ENCODE measurements at regions not wholly inside any gene's neighbourhood (a gene's known extent, or its start where the extent isn't known, plus 50 kb on each side); places are given as distances from the start of the nearest gene placed in this dataset.
A peak's percentile ranks its signal among the peaks of the same experiment; 100 is the strongest.

- Mint-ChIP-seq H3K27me3 (ENCODE audit: unreplicated experiment) (peaks cover 3% of the 10 kb centered on the region), H3K4me1 (ENCODE audit: low read depth, unreplicated experiment) (peaks cover 6% of the 10 kb centered on the region), H3K36me3 (ENCODE audit: unreplicated experiment) (no peaks in the 10 kb centered on the region), H3K4me3 (ENCODE audit: unreplicated experiment) (no peak overlapping the region), H3K9me3 (ENCODE audit: unreplicated experiment) (no peaks in the 10 kb centered on the region), H3K27ac (ENCODE audit: unreplicated experiment) (no peak overlapping the region)
- TF ChIP-seq CTCF (IDR thresholded peaks at IDR 0.05; ENCODE audit: partially characterized antibody, unreplicated experiment): no peak
- no peak for DNase-seq
Measured at GRCh38 chr1:55446351-55446750, 231.2 kb upstream of the USP24 start.

- Mint-ChIP-seq H3K27me3 (ENCODE audit: unreplicated experiment) (peaks cover 3% of the 10 kb centered on the region), H3K9me3 (ENCODE audit: unreplicated experiment) (no peaks in the 10 kb centered on the region), H3K36me3 (ENCODE audit: unreplicated experiment) (no peaks in the 10 kb centered on the region), H3K4me1 (ENCODE audit: low read depth, unreplicated experiment) (peaks cover 6% of the 10 kb centered on the region), H3K27ac (ENCODE audit: unreplicated experiment) (no peak overlapping the region), H3K4me3 (ENCODE audit: unreplicated experiment) (no peak overlapping the region)
- no peak for DNase-seq
- no peak for TF ChIP-seq CTCF (IDR thresholded peaks at IDR 0.05; ENCODE audit: partially characterized antibody, unreplicated experiment)
Measured at GRCh38 chr1:55445416-55445815, 230.3 kb upstream of the USP24 start.

GRCh38 chr1:55444667-55445066, 229.5 kb upstream of the USP24 start:
- TF ChIP-seq CTCF (IDR thresholded peaks at IDR 0.05; ENCODE audit: partially characterized antibody, unreplicated experiment): no peak
- H3K9me3 Mint-ChIP-seq (ENCODE audit: unreplicated experiment): no peaks in the 10 kb centered on the region
- no peaks in the 10 kb centered on the region for H3K36me3 Mint-ChIP-seq (ENCODE audit: unreplicated experiment)
- no peak overlapping the region for H3K27ac Mint-ChIP-seq (ENCODE audit: unreplicated experiment)
- peaks cover 1% of the 10 kb centered on the region for H3K27me3 Mint-ChIP-seq (ENCODE audit: unreplicated experiment)
- no peak for DNase-seq
- H3K4me1 Mint-ChIP-seq (ENCODE audit: low read depth, unreplicated experiment): peaks cover 6% of the 10 kb centered on the region
- H3K4me3 Mint-ChIP-seq (ENCODE audit: unreplicated experiment): no peak overlapping the region

- no peaks in the 10 kb centered on the region for H3K9me3 Mint-ChIP-seq (ENCODE audit: unreplicated experiment)
- DNase-seq: peak; percentile 26
- H3K27me3 Mint-ChIP-seq (ENCODE audit: unreplicated experiment): no peaks in the 10 kb centered on the region
Measured at GRCh38 chr1:55443175-55443915, 228.2 kb upstream of the USP24 start.

More at GRCh38 chr1:55443175-55443915, 228.2 kb upstream of the USP24 start:
- peaks cover 6% of the 10 kb centered on the region for H3K4me1 Mint-ChIP-seq (ENCODE audit: low read depth, unreplicated experiment)
- H3K4me3 Mint-ChIP-seq (ENCODE audit: unreplicated experiment): no peak overlapping the region
- peak overlapping the region; percentile 48 for H3K27ac Mint-ChIP-seq (ENCODE audit: unreplicated experiment)
- H3K36me3 Mint-ChIP-seq (ENCODE audit: unreplicated experiment): no peaks in the 10 kb centered on the region
- no peak for TF ChIP-seq CTCF (IDR thresholded peaks at IDR 0.05; ENCODE audit: partially characterized antibody, unreplicated experiment)

All from glutamatergic neuron (in vitro differentiated cells).